ENCODE measurements at regions not wholly inside any gene's neighbourhood (a gene's known extent, or its start where the extent isn't known, plus 50 kb on each side); places are given as distances from the start of the nearest gene placed in this dataset.

DNA sequence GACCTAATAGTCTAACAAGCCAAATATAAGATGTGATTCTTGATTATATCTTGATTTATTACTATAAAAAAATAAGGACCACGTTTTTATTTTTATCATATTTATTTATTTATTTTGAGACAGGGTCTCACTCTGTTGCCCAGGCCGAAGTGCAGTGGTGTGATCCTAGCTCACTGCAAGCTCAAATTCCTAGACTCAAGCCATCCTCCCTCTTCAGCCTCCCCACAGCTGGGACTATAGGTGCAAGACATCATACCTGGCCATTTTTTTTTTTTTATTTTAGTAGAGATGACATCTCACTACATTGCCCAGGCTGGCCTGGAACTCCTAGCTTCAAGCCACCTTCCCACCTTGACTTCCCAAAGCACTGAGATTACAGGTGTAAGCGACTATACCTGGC lies 61.0 kb upstream of the LARP1 start:
- no peak for TF ChIP-seq KDM1A (IDR thresholded peaks at IDR 0.05; ENCODE audit: borderline replicate concordance, low read length)
- TF ChIP-seq SIN3A (conservative IDR thresholded peaks at IDR 0.05 in 1 of 2, IDR thresholded peaks at IDR 0.05 in 1 of 2; ENCODE audit: low read depth in 1 of 2, low read length in 2 of 2) = no peak
- TF ChIP-seq, protein P1, sequence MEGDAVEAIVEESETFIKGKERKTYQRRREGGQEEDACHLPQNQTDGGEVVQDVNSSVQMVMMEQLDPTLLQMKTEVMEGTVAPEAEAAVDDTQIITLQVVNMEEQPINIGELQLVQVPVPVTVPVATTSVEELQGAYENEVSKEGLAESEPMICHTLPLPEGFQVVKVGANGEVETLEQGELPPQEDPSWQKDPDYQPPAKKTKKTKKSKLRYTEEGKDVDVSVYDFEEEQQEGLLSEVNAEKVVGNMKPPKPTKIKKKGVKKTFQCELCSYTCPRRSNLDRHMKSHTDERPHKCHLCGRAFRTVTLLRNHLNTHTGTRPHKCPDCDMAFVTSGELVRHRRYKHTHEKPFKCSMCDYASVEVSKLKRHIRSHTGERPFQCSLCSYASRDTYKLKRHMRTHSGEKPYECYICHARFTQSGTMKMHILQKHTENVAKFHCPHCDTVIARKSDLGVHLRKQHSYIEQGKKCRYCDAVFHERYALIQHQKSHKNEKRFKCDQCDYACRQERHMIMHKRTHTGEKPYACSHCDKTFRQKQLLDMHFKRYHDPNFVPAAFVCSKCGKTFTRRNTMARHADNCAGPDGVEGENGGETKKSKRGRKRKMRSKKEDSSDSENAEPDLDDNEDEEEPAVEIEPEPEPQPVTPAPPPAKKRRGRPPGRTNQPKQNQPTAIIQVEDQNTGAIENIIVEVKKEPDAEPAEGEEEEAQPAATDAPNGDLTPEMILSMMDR (IDR thresholded peaks at IDR 0.05; ENCODE audit: control extremely low read depth in 1 of 3, insufficient read depth in 1 of 3, low read depth in 1 of 3, low read length in 3 of 3) = no peak
- TF ChIP-seq RNF2 (IDR thresholded peaks at IDR 0.05; ENCODE audit: borderline replicate concordance, low read depth, low read length, missing control alignments, poor library complexity, severe bottlenecking) = no peak
